PC-3 (cell line): ENCODE measurements at regions not wholly inside any gene's neighbourhood (a gene's known extent, or its start where the extent isn't known, plus 50 kb on each side); places are given as distances from the start of the nearest gene placed in this dataset.

Experiments used
- ATAC-seq: fragments of 200-7000 bp; cut with Tn5 transposase; 2 replicates; pipeline ENCODE4 v1.9.1; 2020; ENCODE audit warnings: mild to moderate bottlenecking, moderate library complexity
- BruUV-seq: library from RNA; stranded (reverse); fragments of 400-500 nt; replicated peaks from 2 replicates; lab custom pipeline; 2021; lab: Mats Ljungman, UMichigan
- CTCF ChIA-PET: fragments of 300-600 bp; sonication (Branson Sonifier 250); formaldehyde crosslinking; loops from one replicate; lab custom pipeline; 2022; ENCODE audit warnings: antibody characterized with exemption; lab: Charles Lee
- POLR2A ChIA-PET: fragments of 300-600 bp; sonication (Branson Sonifier 250); formaldehyde crosslinking; loops from one replicate; lab custom pipeline; 2022; ENCODE audit warnings: antibody characterized with exemption; ENCODE audit not compliant: unreplicated experiment; lab: Charles Lee
- DNase-seq: peaks from one replicate; pipeline ENCODE4 v3.0.0-alpha.2; 2015
- H2AFZ ChIP-seq: fragments of 300-600 bp; sonication (generic); 2 replicates; pipeline ENCODE4 v1.6.0; 2016; ENCODE audit warnings: antibody characterized with exemption, low read length
- H3F3A ChIP-seq: fragments of 300-600 bp; sonication (generic); one replicate; pipeline ENCODE4 v1.6.0; 2017; ENCODE audit warnings: antibody characterized with exemption, low read length, control low read depth, mild to moderate bottlenecking; ENCODE audit not compliant: unreplicated experiment
- H3K27ac ChIP-seq: fragments of 300-600 bp; sonication (generic); 2 replicates; pipeline ENCODE4 v1.5.1; 2016; ENCODE audit warnings: mild to moderate bottlenecking, low read length
- H3K27me3 ChIP-seq: fragments of 300-600 bp; sonication (generic); 2 replicates; pipeline ENCODE4 v1.6.1; 2016; ENCODE audit warnings: low read length, mixed read lengths
- H3K36me3 ChIP-seq: fragments of 300-600 bp; sonication (generic); 2 replicates; pipeline ENCODE4 v1.6.1; 2016; ENCODE audit warnings: low read depth, mixed run types, low read length, mixed read lengths
- H3K4me1 ChIP-seq: fragments of 300-600 bp; sonication (generic); 2 replicates; pipeline ENCODE4 v1.5.1; 2016; ENCODE audit warnings: low read length; ENCODE audit not compliant: insufficient read depth
- H3K4me2 ChIP-seq: fragments of 300-600 bp; sonication (generic); 2 replicates; pipeline ENCODE4 v1.6.0; 2016; ENCODE audit warnings: low read length
- H3K4me3 ChIP-seq: fragments of 300-600 bp; sonication (generic); 2 replicates; pipeline ENCODE4 v1.5.1; 2016; ENCODE audit warnings: mild to moderate bottlenecking, low read length, mixed read lengths
- H3K79me2 ChIP-seq: fragments of 300-600 bp; sonication (generic); 2 replicates; pipeline ENCODE4 v1.6.1; 2017; ENCODE audit warnings: low read length, mixed read lengths
- H3K9ac ChIP-seq: fragments of 300-600 bp; sonication (generic); 2 replicates; pipeline ENCODE4 v1.6.0; 2016; ENCODE audit warnings: mild to moderate bottlenecking, low read length
- H3K9me2 ChIP-seq: fragments of 300-600 bp; sonication (generic); replicated peaks from 2 replicates; pipeline ENCODE4 v1.6.1; 2016; ENCODE audit warnings: mixed run types, low read length, mixed read lengths
- H3K9me3 ChIP-seq: fragments of 300-600 bp; sonication (generic); 2 replicates; pipeline ENCODE4 v1.6.1; 2016; ENCODE audit warnings: low read length, mixed read lengths
- H4K20me1 ChIP-seq: fragments of 300-600 bp; sonication (generic); 2 replicates; pipeline ENCODE4 v1.6.1; 2016; ENCODE audit warnings: low read length, mixed read lengths
- EZH2 ChIP-seq: fragments of 300-600 bp; sonication (generic); IDR thresholded peaks from one replicate; pipeline ENCODE4 v1.6.1; 2017; ENCODE audit warnings: antibody characterized with exemption, mild to moderate bottlenecking, low read length; ENCODE audit not compliant: unreplicated experiment
- EZH2phosphoT487 ChIP-seq: fragments of 300-600 bp; sonication (generic); IDR thresholded peaks from 2 replicates; pipeline ENCODE4 v1.6.1; 2018; ENCODE audit warnings: mild to moderate bottlenecking, antibody characterized with exemption, low read length, borderline replicate concordance
- intact Hi-C: fragments of 100-400 bp; cut with micrococcal nuclease; formaldehyde crosslinking; loops from 2 replicates; pipeline ENCODE4 v1.9.0; 2023
- TF ChIP-seq, protein P1 (sequence below): fragments of 300-600 bp; sonication (generic); conservative IDR thresholded peaks from 2 replicates; pipeline ENCODE4 v1.5.1; 2017; ENCODE audit warnings: antibody characterized with exemption, low read depth, mild to moderate bottlenecking, low read length

DNA sequence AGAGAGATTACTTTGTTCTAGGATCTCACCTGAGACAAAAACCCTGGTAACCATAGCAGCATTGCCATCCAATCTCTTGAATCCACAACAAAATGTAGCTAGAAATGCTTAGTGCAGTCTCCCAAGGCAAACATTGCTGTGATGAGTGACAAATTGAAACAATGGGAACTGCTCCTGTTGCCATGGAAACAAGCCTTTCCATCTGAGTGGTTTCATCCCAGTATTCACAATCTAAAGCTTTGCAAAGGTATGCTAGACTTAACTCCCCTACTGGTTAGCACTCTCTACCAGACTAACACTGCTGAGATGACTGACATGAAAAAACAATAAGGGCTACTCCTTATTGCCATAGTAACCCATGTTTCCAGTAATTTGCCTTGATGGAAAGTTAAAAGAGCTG lies 172.6 kb upstream of the CNTN3 start:
- Histone ChIP-seq H3K4me2 (no peak overlapping the region), H3K27me3 (no peaks in the 10 kb centered on the region), H3K36me3 (no peaks in the 10 kb centered on the region), H3K27ac (no peak overlapping the region), H3K9ac (no peak overlapping the region), H4K20me1 (no peaks in the 10 kb centered on the region), H3F3A (no peaks in the 10 kb centered on the region), H2AFZ (no peak overlapping the region), H3K4me3 (no peak overlapping the region), H3K79me2 (no peaks in the 10 kb centered on the region), H3K4me1 (0 out of 2 replicates have a peak, but pooled peaks cover 3% of the 10 kb centered on the region), H3K9me2 (no peaks in the 10 kb centered on the region), H3K9me3 (0 out of 2 replicates have a peak, but pooled peaks cover 20% of the 10 kb centered on the region)
- DNase-seq, result no peak
- TF ChIP-seq EZH2phosphoT487 (no peak), EZH2 (no peak)
- TF ChIP-seq, protein P1, sequence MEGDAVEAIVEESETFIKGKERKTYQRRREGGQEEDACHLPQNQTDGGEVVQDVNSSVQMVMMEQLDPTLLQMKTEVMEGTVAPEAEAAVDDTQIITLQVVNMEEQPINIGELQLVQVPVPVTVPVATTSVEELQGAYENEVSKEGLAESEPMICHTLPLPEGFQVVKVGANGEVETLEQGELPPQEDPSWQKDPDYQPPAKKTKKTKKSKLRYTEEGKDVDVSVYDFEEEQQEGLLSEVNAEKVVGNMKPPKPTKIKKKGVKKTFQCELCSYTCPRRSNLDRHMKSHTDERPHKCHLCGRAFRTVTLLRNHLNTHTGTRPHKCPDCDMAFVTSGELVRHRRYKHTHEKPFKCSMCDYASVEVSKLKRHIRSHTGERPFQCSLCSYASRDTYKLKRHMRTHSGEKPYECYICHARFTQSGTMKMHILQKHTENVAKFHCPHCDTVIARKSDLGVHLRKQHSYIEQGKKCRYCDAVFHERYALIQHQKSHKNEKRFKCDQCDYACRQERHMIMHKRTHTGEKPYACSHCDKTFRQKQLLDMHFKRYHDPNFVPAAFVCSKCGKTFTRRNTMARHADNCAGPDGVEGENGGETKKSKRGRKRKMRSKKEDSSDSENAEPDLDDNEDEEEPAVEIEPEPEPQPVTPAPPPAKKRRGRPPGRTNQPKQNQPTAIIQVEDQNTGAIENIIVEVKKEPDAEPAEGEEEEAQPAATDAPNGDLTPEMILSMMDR, result no peak
- ATAC-seq, result no peak
- ChIA-PET CTCF (no interaction called here), POLR2A (no interaction called here)
- intact Hi-C loops, result no loop called here
- no TSS peak for BruUV-seq

DNA sequence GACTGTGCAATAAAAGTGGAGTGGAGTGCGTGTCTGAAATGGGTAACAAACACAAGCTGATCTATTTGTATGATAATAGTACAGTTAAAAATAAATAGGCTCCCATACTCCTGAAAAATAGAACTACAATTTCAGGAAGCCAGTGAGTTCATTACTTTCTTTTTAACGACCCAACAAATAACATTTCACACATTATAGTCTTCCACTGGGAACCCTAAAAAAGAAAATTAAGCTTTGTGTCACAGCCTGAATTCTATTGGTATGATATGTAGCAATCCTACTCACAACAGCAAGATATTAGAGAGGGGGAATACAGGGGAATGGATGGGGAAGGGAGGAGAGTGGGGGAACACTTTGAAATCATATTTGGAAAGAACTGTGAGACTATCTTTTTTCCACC lies 156.9 kb upstream of the CNTN3 start:
- intact Hi-C loops, result no loop called here
- no peak overlapping the region for H3K4me2 ChIP-seq
- H3K9me3 ChIP-seq, result peaks cover 27% of the 10 kb centered on the region
- no peak overlapping the region for H3K4me3 ChIP-seq
- no peak overlapping the region for H3K27ac ChIP-seq
- BruUV-seq, result no TSS peak
- no peak overlapping the region for H3K9ac ChIP-seq
- no peak overlapping the region for H2AFZ ChIP-seq
- no peaks in the 10 kb centered on the region for H3K36me3 ChIP-seq
- H3K9me2 ChIP-seq, result no peaks in the 10 kb centered on the region
- H3K27me3 ChIP-seq, result no peaks in the 10 kb centered on the region
- H3K79me2 ChIP-seq, result no peaks in the 10 kb centered on the region
- H3K4me1 ChIP-seq, result no peaks in the 10 kb centered on the region
- ChIA-PET CTCF (no interaction called here), POLR2A (no interaction called here)
- DNase-seq (no peak), ATAC-seq (no peak)
- TF ChIP-seq EZH2 (no peak), EZH2phosphoT487 (no peak)
- TF ChIP-seq, protein P1, result no peak
- H4K20me1 ChIP-seq, result no peaks in the 10 kb centered on the region
- H3F3A ChIP-seq, result no peaks in the 10 kb centered on the region

DNA sequence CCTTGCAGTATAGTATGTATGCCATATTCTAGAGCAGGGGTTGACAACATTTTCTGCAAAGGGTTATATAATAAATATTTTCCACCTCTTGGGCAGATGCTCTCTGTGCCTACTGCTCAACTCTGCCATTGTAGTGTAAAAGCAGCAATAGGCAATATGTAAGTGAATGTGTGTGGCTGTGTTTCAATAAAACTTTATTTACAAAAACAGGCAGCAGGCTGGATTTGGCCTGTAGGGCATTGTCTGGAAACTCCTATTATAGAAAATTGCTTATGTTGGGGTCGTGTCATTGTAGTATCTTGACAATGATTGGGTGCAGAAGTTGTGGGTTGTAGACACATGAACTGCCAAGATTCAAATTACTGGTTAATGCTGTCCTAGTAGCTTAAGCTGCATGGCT lies 153.6 kb upstream of the CNTN3 start:
- no peaks in the 10 kb centered on the region for H3K9me2 ChIP-seq
- no peak overlapping the region for H2AFZ ChIP-seq
- peaks cover 35% of the 10 kb centered on the region; the same call in 1 of the 2 replicates for H3K9me3 ChIP-seq
- TF ChIP-seq, protein P1, result no peak
- TF ChIP-seq EZH2phosphoT487 (no peak), EZH2 (no peak)
- no peak for ATAC-seq
- H3K27ac ChIP-seq, result no peak overlapping the region
- DNase-seq, result no peak
- H3K79me2 ChIP-seq, result no peaks in the 10 kb centered on the region
- no peaks in the 10 kb centered on the region for H3F3A ChIP-seq
- H3K36me3 ChIP-seq, result no peaks in the 10 kb centered on the region
- no TSS peak for BruUV-seq
- H3K27me3 ChIP-seq, result no peaks in the 10 kb centered on the region
- no peaks in the 10 kb centered on the region for H4K20me1 ChIP-seq
- no peak overlapping the region for H3K9ac ChIP-seq
- H3K4me2 ChIP-seq, result no peak overlapping the region
- no peak overlapping the region for H3K4me3 ChIP-seq
- intact Hi-C loops, result no loop called here
- ChIA-PET POLR2A (no interaction called here), CTCF (no interaction called here)
- H3K4me1 ChIP-seq, result no peaks in the 10 kb centered on the region
